HepG2 (cell line): ENCODE measurements at regions not wholly inside any gene's neighbourhood (a gene's known extent, or its start where the extent isn't known, plus 50 kb on each side); places are given as distances from the start of the nearest gene placed in this dataset.

Experiments used
- ATAC-seq: fragments of 200-7000 bp; cut with Tn5 transposase; 3 replicates; pipeline ENCODE4 v1.9.1; 2020; ENCODE audit warnings: mild to moderate bottlenecking, moderate library complexity
- BruUV-seq: library from RNA; stranded (reverse); fragments of 400-500 nt; replicated peaks from 2 replicates; lab custom pipeline; 2021; lab: Mats Ljungman, UMichigan
- CTCF ChIA-PET: fragments of 300-600 bp; formaldehyde crosslinking; extraction: SDS; loops from one replicate; lab custom pipeline; 2021; ENCODE audit warnings: low total read pairs, inconsistent platforms, low intra/inter-chr PET ratio; lab: Yijun Ruan, JAX
- POLR2A ChIA-PET: fragments of 350-600 bp; sonication (Branson Sonifier 250); formaldehyde crosslinking; loops from one replicate; lab custom pipeline; 2020; ENCODE audit warnings: antibody characterized with exemption, inconsistent platforms; lab: Yijun Ruan, JAX
- DNase-seq: peaks from one replicate; pipeline ENCODE4 v3.0.0-alpha.2; 2015; ENCODE audit warnings: low spot score
- FAIRE-seq: peaks from 3 replicates; lab custom pipeline; 2011; peaks lifted over from hg19 to GRCh38; lab: Jason Lieb, UNC
- H2AFZ ChIP-seq: one replicate; pipeline ENCODE4 v1.6.1; 2011; ENCODE audit warnings: low read length, inconsistent platforms
- H3K27ac ChIP-seq: fragments of 300-600 bp; 3 replicates; pipeline ENCODE4 v1.8.0; 2011; ENCODE audit warnings: mixed run types, mild to moderate bottlenecking, mixed read lengths, low read length, inconsistent platforms; ENCODE audit not compliant: insufficient read depth; ENCODE audit errors: extremely low read length
- H3K27me3 ChIP-seq, 2 experiments: fragments of 200-600 bp in 1 of 2; 2 replicates in 1 of 2; 3 replicates in 1 of 2; pipeline versions ENCODE4 v1.6.0 to v1.8.0; 2011; ENCODE audit warnings: low read length in 2 of 2, mild to moderate bottlenecking in 2 of 2, moderate library complexity in 2 of 2, inconsistent platforms in 1 of 2; ENCODE audit not compliant: insufficient read depth in 2 of 2, control insufficient read depth in 1 of 2
- H3K36me3 ChIP-seq, 2 experiments: fragments of 200-600 bp in 1 of 2; replicated peaks in 1 of 2; 2 replicates in 1 of 2; 3 replicates in 1 of 2; pipeline versions ENCODE4 v1.5.1 to v1.8.0; 2011; ENCODE audit warnings: low read length in 2 of 2, inconsistent platforms in 1 of 2; ENCODE audit not compliant: insufficient read depth in 2 of 2, control insufficient read depth in 1 of 2
- H3K4me1 ChIP-seq: 2 replicates; pipeline ENCODE4 v1.5.1; 2012; ENCODE audit warnings: low read length, inconsistent platforms; ENCODE audit not compliant: insufficient read depth
- H3K4me2 ChIP-seq: 2 replicates; pipeline ENCODE4 v1.6.0; 2011; ENCODE audit warnings: low read depth, low read length, inconsistent platforms
- H3K4me3 ChIP-seq, 3 experiments: fragments of 200-600 bp in 1 of 3; sonication (generic), shearing (Covaris generic) in 1 of 3; replicated peaks in 1 of 3; 2 replicates each; pipeline ENCODE4 v1.5.1; 2011 to 2016; ENCODE audit warnings: low read length in 3 of 3, inconsistent platforms in 2 of 3, low read depth in 2 of 3, mild to moderate bottlenecking in 2 of 3, control low read depth in 1 of 3, mixed read lengths in 1 of 3; ENCODE audit not compliant: insufficient read depth in 1 of 3
- H3K79me2 ChIP-seq: one replicate; pipeline ENCODE4 v1.6.1; 2011; ENCODE audit warnings: low read length, inconsistent platforms; ENCODE audit not compliant: insufficient read depth
- H3K9ac ChIP-seq: 2 replicates; pipeline ENCODE4 v1.6.0; 2011; ENCODE audit warnings: mild to moderate bottlenecking, low read depth, low read length, inconsistent platforms; ENCODE audit not compliant: insufficient read depth
- H3K9me3 ChIP-seq: 2 replicates; pipeline ENCODE4 v1.5.1; 2012; ENCODE audit warnings: mild to moderate bottlenecking, low read length
- H4K20me1 ChIP-seq: 2 replicates; pipeline ENCODE4 v1.6.0; 2011; ENCODE audit warnings: inconsistent platforms, mild to moderate bottlenecking, low read length, moderate library complexity; ENCODE audit not compliant: insufficient read depth
- ETV6 ChIP-seq: sonication (generic); formaldehyde crosslinking; conservative IDR thresholded peaks from 2 replicates; pipeline ENCODE4 v1.4.0; 2020; ENCODE audit warnings: missing genetic modification reagents
- GABPA ChIP-seq, 2 experiments: IDR thresholded peaks; 2 replicates each; pipeline ENCODE4 v1.6.1; 2011 to 2016; ENCODE audit warnings: low read depth in 2 of 2, low read length in 1 of 2, missing biosample characterization in 1 of 2, missing genetic modification characterization in 1 of 2
- GTF3A ChIP-seq: sonication (generic); formaldehyde crosslinking; conservative IDR thresholded peaks from 2 replicates; pipeline ENCODE4 v1.4.0; 2020; ENCODE audit warnings: mild to moderate bottlenecking, missing genetic modification reagents
- IRF9 ChIP-seq: sonication (generic); formaldehyde crosslinking; IDR thresholded peaks from 2 replicates; pipeline ENCODE4 v1.8.0; 2022; ENCODE audit warnings: missing genetic modification reagents, mild to moderate bottlenecking, borderline replicate concordance
- IRX3 ChIP-seq: sonication (generic); formaldehyde crosslinking; IDR thresholded peaks from 2 replicates; pipeline ENCODE4 v1.8.1; 2023; ENCODE audit warnings: mild to moderate bottlenecking, low read depth, missing genetic modification reagents, borderline replicate concordance
- ISX ChIP-seq: sonication (generic); formaldehyde crosslinking; conservative IDR thresholded peaks from 2 replicates; pipeline ENCODE4 v1.5.0; 2020; ENCODE audit warnings: missing genetic modification reagents
- NAIF1 ChIP-seq: sonication (generic); formaldehyde crosslinking; IDR thresholded peaks from 2 replicates; pipeline ENCODE4 v1.5.0; 2020; ENCODE audit warnings: mild to moderate bottlenecking, missing genetic modification reagents, borderline replicate concordance
- PCBP1 ChIP-seq: fragments of 200-400 bp; formaldehyde crosslinking; IDR thresholded peaks from 2 replicates; pipeline ENCODE4 v1.6.1; 2017; ENCODE audit warnings: mild to moderate bottlenecking, low read depth, low read length, borderline replicate concordance
- RAD21 ChIP-seq: fragments of 450-650 bp; formaldehyde crosslinking; IDR thresholded peaks from 2 replicates; pipeline ENCODE4 v1.5.0; 2020; ENCODE audit warnings: mild to moderate bottlenecking
- ZNF350 ChIP-seq: sonication (generic); formaldehyde crosslinking; IDR thresholded peaks from 2 replicates; pipeline ENCODE4 v1.4.0; 2020; ENCODE audit warnings: mild to moderate bottlenecking, low read depth, missing genetic modification reagents, borderline replicate concordance
- ZNF430 ChIP-seq: sonication (generic); formaldehyde crosslinking; IDR thresholded peaks from 2 replicates; pipeline ENCODE4 v1.9.0; 2021; ENCODE audit warnings: mild to moderate bottlenecking, missing genetic modification reagents
- ZNF572 ChIP-seq: sonication (generic); formaldehyde crosslinking; IDR thresholded peaks from 2 replicates; pipeline ENCODE4 v1.5.1; 2020; ENCODE audit warnings: mild to moderate bottlenecking, missing genetic modification reagents
- ZNF616 ChIP-seq: sonication (generic); formaldehyde crosslinking; IDR thresholded peaks from 2 replicates; pipeline ENCODE4 v1.5.0; 2020; ENCODE audit warnings: low read depth, mild to moderate bottlenecking, missing genetic modification reagents
- ZNF737 ChIP-seq: sonication (generic); formaldehyde crosslinking; IDR thresholded peaks from 2 replicates; pipeline ENCODE4 v1.5.0; 2020; ENCODE audit warnings: missing genetic modification reagents, mild to moderate bottlenecking, borderline replicate concordance
- ZNF891 ChIP-seq: sonication (generic); formaldehyde crosslinking; IDR thresholded peaks from 2 replicates; pipeline ENCODE4 v1.5.0; 2020; ENCODE audit warnings: mild to moderate bottlenecking, missing genetic modification reagents
- ZSCAN30 ChIP-seq: sonication (generic); formaldehyde crosslinking; IDR thresholded peaks from 2 replicates; pipeline ENCODE4 v1.5.0; 2020; ENCODE audit warnings: mild to moderate bottlenecking, missing genetic modification reagents
- WGBS: methylation state at CpG from one replicate; pipeline ENCODE4 v1.1.6; 2017; ENCODE audit warnings: low lambda C conversion rate; 5-methylcytosine and 5-hydroxymethylcytosine counted together
- in situ Hi-C: cut with HindIII; loops from 2 replicates; pipeline ENCODE4 v1.10.0; 2017; ENCODE audit warnings: low pct_unique_long_range_greater_than_20kb; ENCODE audit not compliant: extremely low pct_ligation_motif_present
- intact Hi-C: fragments of 100-400 bp; cut with micrococcal nuclease; formaldehyde crosslinking; loops from one replicate; pipeline ENCODE4 v1.10.0; 2022; ENCODE audit not compliant: unreplicated experiment

DNA sequence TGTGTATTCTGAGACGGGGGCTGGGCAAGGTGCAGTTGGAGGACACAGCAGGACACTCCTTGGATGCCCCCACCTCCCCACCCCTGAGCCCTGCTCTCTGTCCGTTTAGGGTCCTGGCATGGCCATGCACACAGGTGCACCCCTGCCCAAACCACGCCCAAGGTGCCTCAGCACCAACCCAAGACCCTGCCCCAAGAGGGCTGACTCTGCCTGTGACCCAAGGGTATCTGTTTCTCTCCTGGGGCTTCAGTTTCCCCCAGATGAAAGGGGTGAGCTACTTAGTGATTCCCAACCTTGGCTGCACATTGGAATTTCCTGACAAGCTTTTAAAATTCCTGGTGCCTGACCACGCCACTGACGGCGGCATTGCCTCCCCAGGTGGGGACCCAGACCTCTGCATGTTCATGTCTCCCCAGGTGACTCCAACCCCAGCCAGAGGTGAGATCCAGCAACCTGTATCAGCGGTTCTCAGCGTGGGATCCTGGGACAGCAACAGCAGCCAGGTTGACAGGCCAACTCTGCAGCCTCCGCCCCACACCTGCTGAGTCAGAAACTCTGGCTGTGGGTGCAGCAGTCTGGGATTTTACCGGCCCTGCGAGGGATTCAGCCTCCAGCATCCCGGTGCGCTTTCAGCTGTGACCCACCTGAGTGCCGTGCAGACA lies 483.4 kb downstream of the NPHP4 start:
- Histone ChIP-seq H3K9me3 (no peaks in the 10 kb centered on the region), H3K27me3 (peaks cover 7 to 47% of the 10 kb centered on the region in 2 experiments), H2AFZ (no peak overlapping the region), H3K79me2 (no peaks in the 10 kb centered on the region), H4K20me1 (no peaks in the 10 kb centered on the region), H3K4me2 (no peak overlapping the region), H3K36me3 (no peaks in the 10 kb centered on the region), H3K9ac (no peak overlapping the region), H3K4me3 (no peak overlapping the region), H3K27ac (no peak overlapping the region), H3K4me1 (no peaks in the 10 kb centered on the region)
- intact Hi-C loops = no loop called here
- TF ChIP-seq ZNF891 (CRISPR knock-in tag) (no peak), ZNF350 (CRISPR knock-in tag) (no peak), ZNF572 (CRISPR knock-in tag) (no peak), IRX3 (CRISPR knock-in tag) (no peak), ISX (CRISPR knock-in tag) (no peak), ZNF737 (CRISPR knock-in tag) (no peak), ZNF430 (CRISPR knock-in tag) (no peak), GTF3A (CRISPR knock-in tag) (no peak), ETV6 (CRISPR knock-in tag) (no peak), ZSCAN30 (no peak), NAIF1 (no peak), GABPA (IDR thresholded peaks at IDR 0.05; ENCODE audit: low read depth, low read length) (no peak), GABPA (CRISPR knock-in tag; IDR thresholded peaks at IDR 0.05; ENCODE audit: low read depth) (no peak), PCBP1 (no peak), IRF9 (CRISPR knock-in tag) (no peak), ZNF616 (CRISPR knock-in tag) (no peak), RAD21 (no peak)
- POLR2A ChIA-PET = no interaction called here
- WGBS = 0% methylated on average over 4 of the region's 14 CpGs
- BruUV-seq = no TSS peak
- in situ Hi-C loops = no loop called here
- ATAC-seq (no peak), FAIRE-seq (no peak), DNase-seq (no peak)
- CTCF ChIA-PET = interaction anchor here (2.7 kb wide), 1 partner anchor 466 kb away, joined by 13 read pairs; no protein-coding TSS in a partner anchor
